ENCODE measurements at regions not wholly inside any gene's neighbourhood (a gene's known extent, or its start where the extent isn't known, plus 50 kb on each side); places are given as distances from the start of the nearest gene placed in this dataset.
"Not testable (repeated sequence)": the region's sequence is repeated elsewhere in the genome, so short reads cannot be mapped to it uniquely, and the experiment has no call there.

DNA sequence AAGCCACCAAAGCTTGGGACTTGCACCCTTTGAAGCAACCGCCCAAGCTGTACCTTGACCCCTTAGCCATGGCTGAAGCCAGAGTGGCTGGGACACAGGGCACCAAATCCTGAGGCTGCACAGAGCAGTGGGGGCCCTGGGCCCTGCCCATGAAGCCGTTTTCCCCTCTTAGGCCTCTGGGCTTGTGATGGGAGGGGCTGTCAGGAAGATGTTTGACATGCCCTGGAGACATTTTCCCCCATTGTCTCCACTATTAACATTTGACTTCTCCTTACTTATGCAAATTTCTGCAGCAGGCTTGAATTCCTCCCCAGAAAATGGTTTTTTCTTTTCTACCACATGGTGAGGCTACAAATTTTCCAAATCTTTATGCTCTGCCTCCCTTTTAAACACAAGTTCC lies 522.2 kb downstream of the EDEM1 start:
- no peak for DNase-seq

DNA sequence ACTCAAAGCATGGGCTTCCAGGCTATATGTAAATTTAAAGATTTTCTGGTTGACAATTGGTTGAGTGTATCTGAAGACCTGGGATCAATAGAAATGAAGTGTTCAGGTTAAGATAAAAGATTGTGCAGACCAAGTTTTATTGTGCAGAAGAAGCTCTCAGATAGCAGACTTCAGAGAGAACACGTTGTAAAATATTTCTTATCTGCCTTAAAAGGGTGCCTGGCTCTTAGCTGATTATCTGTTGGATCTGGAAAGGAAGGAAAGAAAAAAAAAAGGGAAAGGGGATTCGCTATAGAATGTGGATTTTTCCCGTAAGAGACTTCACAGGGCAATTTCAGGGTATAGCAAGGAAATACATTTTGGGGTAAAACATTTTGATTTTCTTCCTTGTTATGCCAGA lies 523.2 kb downstream of the EDEM1 start:
- no peak for DNase-seq

DNA sequence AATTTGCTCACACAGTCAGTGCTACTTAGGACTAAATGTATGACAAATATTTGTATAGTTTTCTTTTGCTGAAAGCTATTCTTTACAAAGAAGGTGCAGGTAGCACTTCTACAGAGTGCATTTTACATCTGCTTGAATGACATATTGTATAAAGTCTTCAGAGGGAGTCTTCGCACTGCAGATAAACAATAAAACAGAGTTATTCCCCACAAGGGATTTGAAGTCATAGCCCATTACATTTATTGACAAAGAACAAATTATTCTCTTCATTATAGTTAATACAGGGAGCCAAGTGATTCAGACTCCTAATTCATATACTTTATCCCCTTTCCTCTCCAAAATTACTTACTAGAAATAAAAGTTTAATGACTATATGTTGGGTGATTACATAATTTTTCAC lies 529.7 kb downstream of the EDEM1 start:
- DNase-seq, result no peak

DNA sequence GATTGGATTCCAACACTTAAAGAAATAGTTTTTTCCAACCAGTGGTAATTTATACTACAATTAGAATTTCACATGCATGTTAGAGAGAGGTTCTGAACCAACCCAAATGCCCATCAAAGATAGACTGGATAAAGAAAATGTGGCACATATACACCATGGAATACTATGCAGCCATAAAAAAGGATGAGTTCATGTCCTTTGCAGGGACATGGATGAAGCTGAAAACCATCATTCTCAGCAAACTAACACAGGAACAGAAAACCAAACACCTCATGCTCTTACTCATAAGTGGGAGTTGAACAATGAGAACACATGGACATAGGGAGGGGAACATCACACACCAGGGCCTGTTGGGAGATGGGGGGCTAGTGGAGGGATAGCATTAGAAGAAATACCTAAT lies 532.2 kb downstream of the EDEM1 start:
- not testable (repeated sequence) for DNase-seq

DNA sequence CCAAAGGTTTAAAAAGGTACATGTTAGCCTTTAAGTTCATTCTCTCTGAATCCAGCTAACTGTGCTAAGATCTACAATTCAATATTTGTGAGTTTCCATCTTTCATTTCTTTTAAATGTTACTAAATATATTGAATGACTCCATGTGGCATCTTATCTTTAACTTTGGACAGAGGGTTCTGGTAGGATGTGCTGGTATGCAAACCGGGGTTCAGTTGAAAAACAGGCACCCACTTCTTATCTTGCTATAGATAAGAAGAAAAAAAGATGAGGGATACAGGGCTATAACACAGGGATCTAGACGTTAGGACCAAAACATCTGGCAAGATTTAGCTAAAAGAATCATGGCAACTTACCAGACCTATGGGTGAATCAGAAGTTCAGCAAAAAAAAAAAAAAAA lies 538.3 kb downstream of the EDEM1 start:
- DNase-seq, result no peak

DNA sequence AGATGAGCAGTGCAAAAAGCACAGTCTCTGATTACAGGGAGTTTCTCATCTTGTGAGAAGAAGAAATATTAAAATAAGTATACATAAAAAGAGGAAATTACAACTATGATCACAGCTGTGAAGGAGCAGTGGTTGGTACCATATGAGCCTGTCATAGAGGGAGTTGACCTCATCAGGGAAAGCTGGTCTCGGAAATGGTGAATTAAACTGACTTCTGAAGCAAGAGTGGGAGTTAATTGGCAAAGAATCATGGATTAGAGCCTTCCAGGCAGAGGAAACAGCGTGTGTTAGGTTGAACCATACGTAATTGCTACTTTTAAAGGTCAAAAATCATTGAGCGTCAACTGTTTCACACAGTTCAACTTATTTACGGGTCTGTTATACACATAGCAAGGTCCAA lies 539.1 kb downstream of the EDEM1 start:
- DNase-seq, result no peak

DNA sequence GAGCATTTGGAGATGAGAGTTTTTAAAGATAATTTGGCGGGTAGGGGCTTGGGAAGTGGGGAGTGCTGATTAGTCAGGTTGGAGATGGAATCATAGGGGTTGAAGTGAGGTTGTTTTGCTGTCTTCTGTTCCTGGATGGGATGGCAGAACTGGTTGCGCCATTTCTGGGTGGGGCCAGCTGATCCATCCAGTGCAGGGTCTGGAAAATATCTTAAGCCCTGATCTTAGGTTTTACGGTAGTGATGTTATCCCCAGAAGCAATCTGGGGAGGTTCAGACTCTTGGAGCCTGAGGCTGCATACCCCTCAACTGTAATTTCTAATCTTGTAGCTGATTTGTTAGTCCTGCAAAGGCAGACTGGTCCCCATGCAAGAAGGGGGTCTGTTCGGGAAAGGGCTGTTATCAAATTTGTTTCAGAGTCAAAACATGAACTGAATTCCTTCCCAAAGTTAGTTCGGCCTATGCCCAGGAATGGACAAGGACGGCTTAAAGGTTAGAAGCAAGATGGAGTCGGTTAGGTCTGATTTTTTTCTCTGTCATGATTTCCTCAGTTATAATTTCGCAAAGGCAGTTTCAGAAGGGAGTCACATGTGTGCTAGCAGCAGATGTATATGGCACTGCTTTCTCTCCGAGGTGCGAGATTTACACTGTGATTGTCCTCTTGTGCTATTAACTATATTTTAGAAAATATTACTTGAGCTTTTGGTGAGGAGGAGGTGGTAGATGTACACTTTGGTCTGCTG lies 540.4 kb downstream of the EDEM1 start:
- DNase-seq, result no peak

DNA sequence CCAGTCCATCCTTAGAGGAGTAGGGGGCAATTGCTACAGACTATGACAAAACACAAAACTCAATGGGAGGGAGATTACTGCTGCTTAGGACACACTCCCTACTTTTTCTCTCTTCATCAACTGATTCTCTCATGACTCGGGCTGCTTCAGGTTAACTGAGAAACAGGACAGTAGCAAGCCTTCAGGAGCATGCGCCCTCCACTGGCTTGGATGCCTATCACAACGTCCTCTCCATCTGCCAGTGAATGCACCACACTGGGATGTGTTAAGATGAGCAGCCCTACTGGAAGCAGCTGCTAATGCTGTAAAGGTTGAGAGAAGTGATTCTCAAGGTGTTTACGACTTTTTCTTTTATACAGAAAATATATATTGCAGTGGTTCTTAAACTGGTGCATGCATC lies 542.3 kb downstream of the EDEM1 start:
- DNase-seq, result no peak

DNA sequence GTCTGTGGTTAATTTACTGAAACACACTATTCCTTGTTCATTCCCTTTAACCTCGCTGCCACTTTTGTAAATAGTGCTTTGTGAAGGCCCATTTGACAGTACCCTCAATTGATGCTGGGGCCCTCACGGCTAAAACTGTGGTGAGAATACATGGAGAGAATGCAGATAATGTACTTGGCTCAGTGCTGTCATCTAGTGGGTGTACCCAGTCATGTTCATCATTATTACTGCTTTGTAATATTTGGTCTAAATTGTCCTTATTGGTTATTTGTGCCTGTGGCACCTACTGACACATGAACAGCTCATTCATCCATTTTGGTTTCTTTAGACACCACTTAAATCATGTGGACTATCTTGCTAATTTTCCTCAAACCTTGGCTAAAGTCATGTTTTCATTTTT lies 543.6 kb downstream of the EDEM1 start:
- no peak for DNase-seq

DNA sequence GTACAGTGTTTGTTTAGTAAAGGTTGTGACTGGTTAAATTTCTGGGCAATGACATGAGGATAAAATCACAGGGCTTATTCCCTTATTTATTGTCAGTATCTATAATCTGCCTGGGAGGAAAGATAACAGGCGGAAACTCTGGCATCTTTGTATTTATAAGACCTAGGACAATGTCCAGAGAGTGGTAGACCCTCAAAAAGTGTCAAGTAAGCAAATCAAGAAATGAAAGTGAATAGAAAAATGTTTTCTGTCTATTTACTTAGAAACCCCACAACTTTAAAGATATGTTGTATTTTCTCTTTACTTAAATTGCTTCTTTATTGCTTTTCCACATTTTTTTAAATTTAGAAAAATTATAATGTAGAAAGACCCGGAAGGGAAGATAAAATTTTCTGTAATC lies 544.6 kb downstream of the EDEM1 start:
- no peak for DNase-seq

DNA sequence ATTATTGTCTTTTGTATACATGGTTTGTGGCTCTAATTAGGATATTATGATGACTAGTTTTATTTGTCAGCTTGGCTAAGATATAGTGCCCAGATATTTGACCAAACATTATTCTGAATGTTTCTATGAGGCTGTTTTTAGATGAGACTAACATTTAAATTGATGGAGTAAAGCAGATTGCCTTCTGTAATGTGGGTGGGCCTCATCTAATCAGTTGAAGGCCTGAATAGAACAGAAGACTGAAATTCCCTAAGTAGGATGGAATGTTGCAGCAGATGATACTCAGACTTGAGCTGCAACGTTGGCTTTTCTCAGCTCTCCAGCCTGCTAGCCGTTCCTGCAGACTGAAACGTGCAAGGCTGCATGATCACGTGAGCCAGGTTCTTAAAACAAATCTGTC lies 546.5 kb downstream of the EDEM1 start:
- no peak for DNase-seq

DNA sequence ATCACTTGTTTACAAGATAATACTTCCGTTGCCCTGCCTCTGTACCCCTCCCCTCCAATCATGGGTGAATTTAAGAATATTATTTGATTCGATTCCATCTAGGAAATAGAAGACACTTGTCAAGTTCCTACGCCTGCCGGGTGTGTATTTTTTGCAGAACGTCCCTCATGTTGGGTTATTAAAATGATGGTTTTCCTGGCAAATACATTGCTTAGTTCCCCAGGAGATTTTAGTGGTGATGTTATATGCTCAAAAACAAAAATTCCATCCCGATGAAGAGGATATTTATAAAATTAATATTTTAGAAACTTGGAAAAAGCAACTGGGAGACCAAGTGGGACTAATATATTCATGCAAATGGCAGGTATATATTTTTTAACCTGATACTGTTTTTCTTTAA lies 548.4 kb downstream of the EDEM1 start:
- DNase-seq, result no peak

DNA sequence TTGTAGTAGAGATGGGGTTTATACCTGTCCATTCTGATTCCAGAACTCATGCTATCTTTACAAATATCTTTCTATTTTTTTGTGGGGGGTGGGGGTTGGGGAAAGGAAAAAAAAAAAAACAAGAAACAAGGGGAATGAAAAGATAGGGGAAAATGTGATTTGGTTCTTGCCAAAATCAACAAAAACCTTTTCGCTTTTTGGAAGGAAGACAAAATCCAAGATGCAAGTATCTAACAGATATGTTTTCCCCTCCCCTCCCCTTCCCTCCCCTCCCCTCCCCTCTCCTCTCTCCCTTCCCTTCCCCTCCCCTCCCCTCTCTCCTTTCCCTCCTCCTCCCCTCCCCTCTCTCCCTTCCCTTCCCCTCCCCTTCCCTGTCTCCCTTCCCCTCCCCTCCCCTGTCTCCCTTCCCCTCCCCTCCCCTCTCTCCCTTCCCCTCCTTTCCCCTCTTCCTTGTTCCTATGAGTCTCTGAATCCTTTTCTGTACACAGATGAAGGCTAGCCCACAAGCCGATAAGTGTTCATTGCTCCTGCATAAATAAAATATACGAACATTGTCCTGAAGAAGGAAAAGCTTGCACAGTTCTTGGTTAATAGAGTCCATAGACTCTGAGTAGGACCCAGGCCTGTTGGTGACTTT lies 551.9 kb downstream of the EDEM1 start:
- DNase-seq, result no peak

DNA sequence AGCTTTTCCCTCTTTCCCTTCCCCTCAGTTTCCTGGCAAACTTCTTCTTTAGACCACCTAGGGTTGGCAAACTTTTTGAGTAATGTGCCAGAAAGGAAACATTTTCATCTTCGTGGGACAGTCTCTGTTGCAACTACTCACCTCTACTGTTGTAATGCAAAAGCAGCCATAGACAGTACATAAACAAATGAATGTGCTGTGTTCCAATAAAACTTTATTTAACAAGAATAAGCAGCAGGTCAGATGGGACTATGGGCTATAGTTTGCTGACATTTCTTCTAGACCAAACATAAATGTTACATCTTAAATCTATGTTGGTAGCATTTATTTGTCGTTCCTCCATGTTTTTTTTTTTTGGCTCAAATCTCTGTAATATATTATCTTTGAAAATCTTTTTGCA lies 552.4 kb downstream of the EDEM1 start:
- no peak for DNase-seq

DNA sequence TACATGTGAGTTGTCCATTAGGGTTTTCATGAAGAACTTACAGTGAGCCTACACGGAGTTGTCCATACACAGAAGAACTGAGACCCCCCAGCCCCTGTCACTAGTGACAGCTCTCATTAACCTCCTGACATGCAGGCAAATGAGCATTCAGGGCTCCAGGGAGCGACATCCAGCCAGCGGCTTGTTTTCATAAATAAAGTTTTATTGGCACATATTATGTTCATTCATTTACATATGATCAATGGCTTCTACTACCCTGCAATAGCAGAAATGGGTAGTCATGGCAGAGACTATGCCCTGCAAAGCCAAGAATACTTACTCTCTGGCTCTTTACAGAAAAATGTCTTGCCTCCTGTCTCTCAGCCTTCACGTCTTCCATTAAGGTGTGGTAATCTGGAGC lies 553.5 kb downstream of the EDEM1 start:
- no peak for DNase-seq

DNA sequence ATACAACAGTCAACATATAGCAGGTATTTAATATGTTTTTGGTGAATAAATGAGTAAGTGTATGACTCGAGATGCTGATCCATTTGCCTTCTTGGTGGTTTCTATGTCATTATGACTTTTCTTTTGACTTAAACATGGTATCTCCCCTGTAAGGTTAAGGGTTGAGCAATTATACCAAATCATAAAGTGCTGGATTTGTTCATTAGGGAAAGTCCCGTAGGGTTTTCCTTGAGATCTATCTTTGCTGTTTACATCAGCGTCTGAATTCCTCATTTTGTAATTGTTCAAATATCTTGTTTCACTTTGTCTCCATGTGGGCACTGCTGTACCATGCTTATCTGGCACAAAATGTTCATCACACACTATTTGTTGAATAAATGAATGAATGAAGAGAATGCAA lies 562.6 kb downstream of the EDEM1 start:
- DNase-seq, result no peak

DNA sequence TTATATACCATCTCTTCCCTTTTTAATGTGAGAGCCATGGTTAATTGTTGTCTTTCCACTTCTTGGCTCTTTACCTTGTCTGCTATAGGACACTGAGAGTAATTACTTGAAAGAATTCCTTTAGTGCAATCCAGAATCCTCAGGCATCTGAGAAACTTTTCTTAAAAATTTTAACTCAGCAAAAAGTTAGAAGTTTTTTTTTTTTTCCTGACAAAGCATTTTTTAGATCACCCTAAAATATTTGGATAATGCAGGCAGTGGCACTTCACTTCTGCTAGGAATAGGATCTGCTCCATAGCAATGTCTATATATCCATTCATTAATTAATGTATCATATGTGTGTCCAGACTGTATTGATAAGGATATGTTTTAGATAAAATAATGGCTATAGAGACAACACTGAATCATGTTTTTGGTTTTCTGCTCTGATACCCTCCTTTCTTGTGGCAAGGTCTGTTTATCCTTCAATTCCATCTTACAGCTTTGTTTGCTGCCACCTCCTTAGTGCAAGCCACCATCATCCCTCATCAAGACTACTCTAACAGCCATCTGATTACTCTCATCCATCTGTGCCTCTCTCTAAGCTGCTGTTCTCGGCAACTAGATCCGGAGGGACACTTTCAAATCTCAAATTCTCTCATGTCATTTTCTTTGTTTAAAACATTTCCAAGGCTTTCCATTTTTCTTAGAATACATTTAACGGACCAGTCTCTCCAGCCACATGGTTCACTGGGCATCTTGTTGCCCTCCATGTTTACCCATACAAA lies 563.5 kb downstream of the EDEM1 start:
- DNase-seq, result no peak

DNA sequence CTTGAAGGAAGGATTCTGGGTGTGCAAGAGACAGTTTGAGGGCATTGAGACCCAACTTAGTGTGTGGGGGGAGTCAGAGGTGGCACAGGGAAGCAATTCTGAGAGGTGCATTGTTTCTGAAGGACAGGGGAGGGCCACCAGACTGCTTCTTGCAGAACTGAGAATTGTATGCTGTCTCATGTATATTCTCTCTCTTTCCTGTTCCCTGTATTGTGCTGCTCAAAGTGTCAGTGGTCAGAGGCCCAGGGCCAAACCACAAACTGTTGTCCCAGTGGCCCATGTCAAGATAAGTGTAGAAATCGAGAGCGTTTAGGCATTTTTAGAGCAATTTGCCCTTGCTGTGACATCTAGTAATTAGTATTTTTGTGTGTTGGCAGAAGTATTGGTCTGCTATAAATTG lies 567.1 kb downstream of the EDEM1 start:
- DNase-seq, result no peak

DNA sequence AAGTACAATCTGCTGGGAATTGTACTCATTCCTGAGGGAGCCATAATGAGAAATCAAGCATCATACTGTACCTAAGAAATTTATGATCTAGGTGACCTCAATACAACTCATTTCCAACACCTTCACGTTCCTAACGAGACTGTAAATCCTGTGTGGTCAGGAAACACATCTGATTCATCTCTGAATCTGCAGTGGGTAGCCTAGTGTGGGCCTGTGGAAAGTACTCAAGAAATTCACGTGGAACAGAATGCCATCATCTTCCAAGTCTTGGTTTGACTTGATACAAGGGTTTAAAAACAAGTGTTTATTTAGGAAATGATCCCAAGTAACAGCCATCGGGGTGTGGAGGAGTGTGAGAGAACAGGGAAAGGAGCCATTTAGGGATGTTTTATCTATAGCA lies 568.9 kb downstream of the EDEM1 start:
- DNase-seq, result no peak

DNA sequence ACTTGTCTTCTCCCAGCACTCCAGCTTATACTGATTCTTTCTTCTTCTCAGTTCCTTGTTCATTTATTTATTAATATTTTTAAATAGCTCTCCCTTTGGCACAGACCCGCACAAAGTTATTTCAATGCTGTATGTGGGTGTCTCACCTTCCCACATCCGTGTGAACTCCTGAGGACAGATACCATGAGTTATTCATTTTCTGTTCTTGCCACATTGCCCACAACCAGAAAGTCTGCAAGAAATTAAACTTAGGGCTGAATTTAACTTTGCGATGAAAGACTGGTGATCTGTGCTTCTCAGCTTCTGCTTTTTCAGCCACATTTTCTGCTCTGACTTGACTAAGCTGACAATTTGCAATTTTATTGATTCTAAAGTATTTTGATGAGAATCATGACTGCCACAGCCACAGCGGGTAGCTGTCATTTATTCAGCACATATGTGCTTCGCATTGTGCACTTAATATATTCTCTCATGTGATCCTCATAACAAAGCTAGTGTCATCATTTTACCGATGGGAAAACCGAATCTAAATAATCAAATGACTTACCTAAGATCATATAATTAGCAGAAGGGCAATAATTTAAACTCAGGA lies 569.8 kb downstream of the EDEM1 start:
- DNase-seq, result no peak

DNA sequence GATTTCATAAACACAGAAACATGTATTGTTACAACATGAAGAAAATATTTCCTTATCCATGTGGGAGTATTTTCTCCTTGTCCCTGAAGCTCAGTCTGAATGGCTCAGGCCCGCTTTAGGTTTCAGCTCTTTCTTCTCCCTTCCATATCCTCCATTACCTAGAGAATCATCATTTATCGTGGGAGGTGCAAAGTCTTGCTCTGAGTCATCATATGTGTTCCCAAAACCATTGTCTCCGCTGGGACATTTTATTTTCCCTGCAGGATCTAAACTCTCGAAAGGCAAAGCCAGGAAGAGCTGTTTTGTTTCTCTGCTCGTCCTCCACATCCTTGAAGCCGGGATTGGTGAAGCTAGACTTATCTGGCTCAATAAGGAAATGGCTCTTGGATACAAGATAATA lies 571.2 kb downstream of the EDEM1 start:
- DNase-seq, result no peak

DNA sequence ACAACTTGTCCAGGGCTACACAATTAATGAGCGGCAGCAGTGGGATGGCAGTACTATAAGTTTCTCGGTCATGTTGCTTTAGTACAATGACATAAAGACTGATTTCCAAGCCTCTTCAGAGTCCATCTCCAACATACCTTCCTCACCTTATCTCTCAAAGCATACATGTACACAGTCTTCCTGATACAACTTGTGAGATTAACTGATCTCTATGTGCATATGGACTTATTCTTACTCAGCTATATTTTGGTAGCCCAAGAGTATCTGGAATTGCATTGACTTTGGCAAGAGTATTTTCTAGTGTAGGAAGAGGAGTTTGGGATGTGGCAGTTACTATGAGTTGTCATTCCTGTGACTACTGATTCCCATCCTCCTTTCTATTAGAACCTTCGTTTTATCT lies 575.0 kb downstream of the EDEM1 start:
- no peak for DNase-seq

DNA sequence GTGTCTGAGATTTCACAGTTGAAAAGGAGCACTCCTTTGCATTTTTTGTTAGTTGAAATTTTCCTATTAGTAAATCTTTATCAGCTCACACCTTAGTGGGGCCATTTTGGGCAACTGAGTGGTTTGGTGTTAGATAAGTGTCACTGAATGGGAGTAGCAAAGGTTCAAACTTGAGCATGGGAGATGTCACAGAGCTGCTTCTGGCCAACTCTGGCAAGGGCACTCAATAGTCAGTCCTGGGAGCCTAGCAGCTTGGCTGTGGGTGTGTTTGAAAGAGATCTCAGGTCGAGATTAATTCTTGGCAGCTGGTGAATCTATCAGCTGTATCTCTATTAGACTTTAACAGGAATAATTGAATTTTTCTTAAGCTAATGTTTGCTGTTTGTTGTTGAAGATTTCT lies 579.3 kb downstream of the EDEM1 start:
- no peak for DNase-seq

DNA sequence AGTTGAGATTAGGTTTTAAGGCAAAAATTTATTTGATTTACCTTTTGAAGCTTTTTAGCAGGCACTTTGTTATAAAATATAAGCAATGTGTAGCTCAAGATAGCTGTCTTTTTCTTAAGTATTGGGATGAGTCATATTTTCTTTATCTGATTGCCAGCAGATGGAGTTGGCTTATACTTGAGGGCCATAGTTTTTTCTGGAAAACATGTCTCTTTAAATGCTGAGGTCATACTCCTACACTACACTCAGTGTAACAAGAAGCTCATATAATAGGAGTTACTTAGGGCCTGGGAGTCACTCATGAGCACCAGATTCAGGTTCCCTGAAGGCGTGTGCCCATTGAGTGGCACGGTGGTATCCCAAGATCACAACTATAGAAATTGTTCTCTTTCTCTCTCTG lies 579.8 kb downstream of the EDEM1 start:
- DNase-seq, result no peak

Measured in stimulated activated CD8-positive, alpha-beta memory T cell treated with anti-CD3 and anti-CD28 coated beads, Interleukin-4, amount 100 ng/mL, for 48 hours (primary cell).